Caco-2 (cell line): ENCODE measurements at regions not wholly inside any gene's neighbourhood (a gene's known extent, or its start where the extent isn't known, plus 50 kb on each side); places are given as distances from the start of the nearest gene placed in this dataset.
"Not testable (repeated sequence)": the region's sequence is repeated elsewhere in the genome, so short reads cannot be mapped to it uniquely, and the experiment has no call there.

Experiments
- BruUV-seq: library from RNA; stranded (reverse); fragments of 400-500 nt; replicated peaks from 2 replicates; lab custom pipeline; 2021; lab: Mats Ljungman, UMichigan
- CTCF ChIA-PET: fragments of 300-600 bp; sonication (Branson Sonifier 250); formaldehyde crosslinking; loops from one replicate; lab custom pipeline; 2022; ENCODE audit warnings: antibody characterized with exemption; lab: Charles Lee
- POLR2A ChIA-PET: fragments of 300-600 bp; sonication (Branson Sonifier 250); formaldehyde crosslinking; loops from one replicate; lab custom pipeline; 2022; ENCODE audit warnings: antibody characterized with exemption; lab: Charles Lee
- DNase-seq, 2 experiments: peaks; one replicate each; pipeline versions ENCODE4 v3.0.0 to v3.0.0-alpha.2; 2020 to 2022
- H3K27me3 ChIP-seq: replicated peaks from 2 replicates; pipeline ENCODE4 v1.6.0; 2011; ENCODE audit warnings: low read length; ENCODE audit not compliant: control insufficient read depth, insufficient read depth
- H3K36me3 ChIP-seq: 2 replicates; pipeline ENCODE4 v1.5.1; 2011; ENCODE audit warnings: low read length; ENCODE audit not compliant: control insufficient read depth, insufficient read depth
- H3K4me1 ChIP-seq: fragments of 250-450 bp; sonication (Bioruptor Pico); 2 replicates; pipeline ENCODE4 v1.5.1; 2020; ENCODE audit warnings: mild to moderate bottlenecking
- H3K4me3 ChIP-seq: 2 replicates; pipeline ENCODE4 v1.5.1; 2011; ENCODE audit warnings: low read depth, mild to moderate bottlenecking, control low read depth, low read length
- H3K9me3 ChIP-seq: fragments of 250-450 bp; sonication (Bioruptor Pico); 2 replicates; pipeline ENCODE4 v1.5.1; 2020; ENCODE audit warnings: mild to moderate bottlenecking, moderate library complexity
- H3K27ac Mint-ChIP-seq: one replicate; pipeline ENCODE4 v1.8.0; 2022; ENCODE audit warnings: mixed read lengths; ENCODE audit not compliant: unreplicated experiment
- H3K27me3 Mint-ChIP-seq: one replicate; pipeline ENCODE4 v1.8.0; 2022; ENCODE audit warnings: mixed read lengths; ENCODE audit not compliant: insufficient read depth, unreplicated experiment
- H3K36me3 Mint-ChIP-seq: one replicate; pipeline ENCODE4 v1.8.0; 2022; ENCODE audit warnings: mild to moderate bottlenecking, mixed read lengths; ENCODE audit not compliant: insufficient read depth, unreplicated experiment
- H3K4me1 Mint-ChIP-seq: one replicate; pipeline ENCODE4 v1.8.0; 2022; ENCODE audit warnings: low read depth, mixed read lengths; ENCODE audit not compliant: unreplicated experiment
- H3K4me3 Mint-ChIP-seq: one replicate; pipeline ENCODE4 v1.8.0; 2022; ENCODE audit warnings: mild to moderate bottlenecking, moderate library complexity, mixed read lengths; ENCODE audit not compliant: unreplicated experiment
- H3K9me3 Mint-ChIP-seq: one replicate; pipeline ENCODE4 v1.8.0; 2022; ENCODE audit warnings: mixed read lengths; ENCODE audit not compliant: unreplicated experiment
- CTCF ChIP-seq, 2 experiments: fragments of 200-600 bp in 1 of 2; IDR thresholded peaks; 1 replicate in 1 of 2; 2 replicates in 1 of 2; pipeline versions ENCODE4 v1.5.1 to v1.8.0; 2011 to 2022; ENCODE audit warnings: antibody characterized with exemption in 1 of 2, control low read depth in 1 of 2, inconsistent platforms in 1 of 2, low read depth in 1 of 2, low read length in 1 of 2, mild to moderate bottlenecking in 1 of 2, moderate library complexity in 1 of 2; ENCODE audit not compliant: insufficient read depth in 1 of 2, severe bottlenecking in 1 of 2, unreplicated experiment in 1 of 2
- intact Hi-C: fragments of 100-400 bp; cut with micrococcal nuclease; formaldehyde crosslinking; loops from one replicate; pipeline ENCODE4 v1.10.0; 2022; ENCODE audit not compliant: unreplicated experiment

GRCh38 chr7:83732305-83732704 lies 83.4 kb upstream of the SEMA3E start:
- Mint-ChIP-seq H3K4me3 (no peak overlapping the region), H3K36me3 (no peaks in the 10 kb centered on the region), H3K27me3 (peaks cover 3% of the 10 kb centered on the region), H3K9me3 (no peaks in the 10 kb centered on the region), H3K27ac (no peak overlapping the region), H3K4me1 (peaks cover 7% of the 10 kb centered on the region)
- ChIA-PET POLR2A (no interaction called here), CTCF (no interaction called here)
- no TSS peak for BruUV-seq
- no peaks in the 10 kb centered on the region for H3K36me3 ChIP-seq
- no peaks in the 10 kb centered on the region for H3K27me3 ChIP-seq
- TF ChIP-seq CTCF (IDR thresholded peaks at IDR 0.05; ENCODE audit: insufficient read depth in 1 of 2, low read depth in 1 of 2, low read length in 1 of 2, severe bottlenecking in 1 of 2, unreplicated experiment in 1 of 2), result no peak
- intact Hi-C loops, result no loop called here
- no peak for DNase-seq
- no peaks in the 10 kb centered on the region for H3K9me3 ChIP-seq
- no peak overlapping the region for H3K4me3 ChIP-seq
- no peaks in the 10 kb centered on the region for H3K4me1 ChIP-seq

DNA sequence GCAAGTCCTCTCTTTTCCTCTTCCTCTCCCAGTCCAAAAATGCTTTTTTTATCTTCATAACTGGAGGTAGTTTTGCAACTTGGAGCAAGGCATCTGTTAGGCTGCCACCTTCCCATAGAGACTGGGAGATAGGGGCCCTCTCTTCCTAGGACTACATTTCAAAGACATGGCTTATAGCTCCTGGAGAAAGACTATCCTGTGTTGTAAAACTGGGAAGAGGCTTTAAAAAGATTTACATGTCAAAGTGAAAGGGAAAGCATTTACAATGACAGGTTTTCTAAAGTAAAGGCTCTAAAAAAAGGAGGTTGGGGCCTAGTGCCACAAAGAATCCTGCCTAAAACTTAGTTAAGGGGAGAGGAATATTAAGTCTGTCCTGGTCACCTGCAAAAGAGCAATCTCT lies 82.2 kb upstream of the SEMA3E start:
- Mint-ChIP-seq H3K9me3 (no peaks in the 10 kb centered on the region), H3K27ac (no peak overlapping the region), H3K27me3 (peaks cover 3% of the 10 kb centered on the region), H3K36me3 (no peaks in the 10 kb centered on the region), H3K4me1 (peaks cover 7% of the 10 kb centered on the region), H3K4me3 (no peak overlapping the region)
- BruUV-seq, result no TSS peak
- ChIA-PET POLR2A (no interaction called here), CTCF (no interaction called here)
- H3K9me3 ChIP-seq, result no peaks in the 10 kb centered on the region
- intact Hi-C loops, result no loop called here
- no peaks in the 10 kb centered on the region for H3K4me1 ChIP-seq
- H3K27me3 ChIP-seq, result no peaks in the 10 kb centered on the region
- H3K36me3 ChIP-seq, result no peaks in the 10 kb centered on the region
- no peak overlapping the region for H3K4me3 ChIP-seq
- TF ChIP-seq CTCF (IDR thresholded peaks at IDR 0.05; ENCODE audit: insufficient read depth in 1 of 2, low read depth in 1 of 2, low read length in 1 of 2, severe bottlenecking in 1 of 2, unreplicated experiment in 1 of 2), result no peak
- DNase-seq, result no peak

DNA sequence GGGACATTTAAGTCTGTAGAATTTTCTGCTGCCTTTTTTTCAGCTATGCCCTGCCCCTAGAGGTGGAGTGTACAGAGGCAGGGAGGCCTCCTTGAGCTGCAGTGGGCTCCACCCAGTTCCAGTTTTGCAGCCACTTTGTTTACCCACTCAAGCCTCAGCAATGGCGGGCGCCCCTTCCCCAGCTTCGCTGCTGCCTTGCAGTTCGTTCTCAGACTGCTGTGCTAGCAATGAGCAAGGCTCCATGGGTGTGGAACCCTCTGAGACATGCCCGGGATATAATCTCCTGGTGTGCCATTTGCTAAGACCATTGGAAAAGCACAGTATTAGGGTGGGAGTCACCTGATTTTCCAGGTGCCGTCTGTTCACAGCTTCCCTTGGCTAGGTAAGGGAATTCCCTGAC lies 68.0 kb upstream of the SEMA3E start:
- H3K4me3 ChIP-seq, POLR2A ChIA-PET, DNase-seq, H3K4me1 ChIP-seq, intact Hi-C loops, H3K4me3 Mint-ChIP-seq, H3K4me1 Mint-ChIP-seq, H3K36me3 Mint-ChIP-seq, H3K9me3 Mint-ChIP-seq, H3K9me3 ChIP-seq, CTCF ChIA-PET, H3K27ac Mint-ChIP-seq, H3K36me3 ChIP-seq, BruUV-seq, H3K27me3 Mint-ChIP-seq, H3K27me3 ChIP-seq: not testable (repeated sequence)

GRCh38 chr7:83708531-83708930 lies 59.6 kb upstream of the SEMA3E start:
- peaks cover 10% of the 10 kb centered on the region for H3K4me1 ChIP-seq
- no TSS peak for BruUV-seq
- Mint-ChIP-seq H3K36me3 (no peaks in the 10 kb centered on the region), H3K27ac (no peak overlapping the region), H3K27me3 (no peaks in the 10 kb centered on the region), H3K4me3 (no peak overlapping the region), H3K9me3 (peaks cover 15% of the 10 kb centered on the region), H3K4me1 (no peaks in the 10 kb centered on the region)
- H3K27me3 ChIP-seq, result no peaks in the 10 kb centered on the region
- 0 out of 2 replicates have a peak, but pooled peaks cover 3% of the 10 kb centered on the region for H3K9me3 ChIP-seq
- no peak for TF ChIP-seq CTCF (IDR thresholded peaks at IDR 0.05; ENCODE audit: insufficient read depth in 1 of 2, low read depth in 1 of 2, low read length in 1 of 2, severe bottlenecking in 1 of 2, unreplicated experiment in 1 of 2)
- H3K36me3 ChIP-seq, result no peaks in the 10 kb centered on the region
- no peak overlapping the region for H3K4me3 ChIP-seq
- intact Hi-C loops, result no loop called here
- DNase-seq, result no peak
- POLR2A ChIA-PET, result no interaction called here
- CTCF ChIA-PET, result interaction anchor here (0.7 kb wide), 1 partner anchor 12 kb away, joined by 3 read pairs; no protein-coding TSS in a partner anchor
